DMS 273 (cell line): ENCODE measurements at regions not wholly inside any gene's neighbourhood (a gene's known extent, or its start where the extent isn't known, plus 50 kb on each side); places are given as distances from the start of the nearest gene placed in this dataset.
"Not testable (repeated sequence)": the region's sequence is repeated elsewhere in the genome, so short reads cannot be mapped to it uniquely, and the experiment has no call there.

Experiments
- DNase-seq: peaks from one replicate; lab custom pipeline; 2025; ENCODE audit not compliant: unreplicated experiment; lab: John Stamatoyannopoulos, UW

- DNase-seq = no peak
Measured at GRCh38 chr10:63077800-63078199, 55.3 kb upstream of the NRBF2 start.

- DNase-seq = no peak
Measured at GRCh38 chr10:63072951-63073350, 60.2 kb upstream of the NRBF2 start.

GRCh38 chr10:63071145-63071544 is 62.0 kb upstream of the NRBF2 start:
- DNase-seq = no peak

- no peak for DNase-seq
Measured at GRCh38 chr10:63069318-63069717, 63.8 kb upstream of the NRBF2 start.

- DNase-seq = no peak
Measured at GRCh38 chr10:63068246-63068645, 64.9 kb upstream of the NRBF2 start.

GRCh38 chr10:63066606-63067005 is 66.5 kb upstream of the NRBF2 start:
- no peak for DNase-seq

- DNase-seq = no peak
Measured at GRCh38 chr10:63064706-63065105, 68.4 kb upstream of the NRBF2 start.

GRCh38 chr10:63058236-63058635 is 74.9 kb upstream of the NRBF2 start:
- DNase-seq = no peak

- no peak for DNase-seq
Measured at GRCh38 chr10:63057509-63057908, 75.6 kb upstream of the NRBF2 start.

- DNase-seq = no peak
Measured at GRCh38 chr10:63055705-63056104, 77.4 kb upstream of the NRBF2 start.

- no peak for DNase-seq
Measured at GRCh38 chr10:63054889-63055611, 78.1 kb upstream of the NRBF2 start.

- no peak for DNase-seq
Measured at GRCh38 chr10:63052083-63052482, 81.0 kb upstream of the NRBF2 start.

GRCh38 chr10:63042256-63042655 is 90.9 kb upstream of the NRBF2 start:
- no peak for DNase-seq

- DNase-seq = not testable (repeated sequence)
Measured at GRCh38 chr10:63033616-63034185, 99.4 kb upstream of the NRBF2 start.

GRCh38 chr10:63030536-63030935 is 102.6 kb upstream of the NRBF2 start:
- peak; percentile 0 for DNase-seq

GRCh38 chr10:63027531-63027930 is 105.6 kb upstream of the NRBF2 start:
- DNase-seq = no peak

GRCh38 chr10:63021225-63021624 is 111.9 kb upstream of the NRBF2 start:
- DNase-seq = no peak

- no peak for DNase-seq
Measured at GRCh38 chr10:63013755-63014154, 119.4 kb upstream of the NRBF2 start.

GRCh38 chr10:63012623-63013022 is 120.5 kb upstream of the NRBF2 start:
- DNase-seq = no peak

- DNase-seq = no peak
Measured at GRCh38 chr10:63010203-63010602, 122.9 kb upstream of the NRBF2 start.

- no peak for DNase-seq
Measured at GRCh38 chr10:63008491-63008890, 124.6 kb upstream of the NRBF2 start.

- DNase-seq = no peak
Measured at GRCh38 chr10:63007112-63007511, 126.0 kb upstream of the NRBF2 start.

GRCh38 chr10:63005246-63005645 is 127.9 kb upstream of the NRBF2 start:
- DNase-seq = no peak
